HG02759 (cell line): ENCODE measurements at regions not wholly inside any gene's neighbourhood (a gene's known extent, or its start where the extent isn't known, plus 50 kb on each side); places are given as distances from the start of the nearest gene placed in this dataset.

ENCODE experiments used
- ATAC-seq: cut with Tn5 transposase; IDR thresholded peaks from one replicate; pipeline ENCODE4 v1.9.1; 2021; ENCODE audit warnings: mild to moderate bottlenecking, moderate library complexity; ENCODE audit not compliant: unreplicated experiment

DNA sequence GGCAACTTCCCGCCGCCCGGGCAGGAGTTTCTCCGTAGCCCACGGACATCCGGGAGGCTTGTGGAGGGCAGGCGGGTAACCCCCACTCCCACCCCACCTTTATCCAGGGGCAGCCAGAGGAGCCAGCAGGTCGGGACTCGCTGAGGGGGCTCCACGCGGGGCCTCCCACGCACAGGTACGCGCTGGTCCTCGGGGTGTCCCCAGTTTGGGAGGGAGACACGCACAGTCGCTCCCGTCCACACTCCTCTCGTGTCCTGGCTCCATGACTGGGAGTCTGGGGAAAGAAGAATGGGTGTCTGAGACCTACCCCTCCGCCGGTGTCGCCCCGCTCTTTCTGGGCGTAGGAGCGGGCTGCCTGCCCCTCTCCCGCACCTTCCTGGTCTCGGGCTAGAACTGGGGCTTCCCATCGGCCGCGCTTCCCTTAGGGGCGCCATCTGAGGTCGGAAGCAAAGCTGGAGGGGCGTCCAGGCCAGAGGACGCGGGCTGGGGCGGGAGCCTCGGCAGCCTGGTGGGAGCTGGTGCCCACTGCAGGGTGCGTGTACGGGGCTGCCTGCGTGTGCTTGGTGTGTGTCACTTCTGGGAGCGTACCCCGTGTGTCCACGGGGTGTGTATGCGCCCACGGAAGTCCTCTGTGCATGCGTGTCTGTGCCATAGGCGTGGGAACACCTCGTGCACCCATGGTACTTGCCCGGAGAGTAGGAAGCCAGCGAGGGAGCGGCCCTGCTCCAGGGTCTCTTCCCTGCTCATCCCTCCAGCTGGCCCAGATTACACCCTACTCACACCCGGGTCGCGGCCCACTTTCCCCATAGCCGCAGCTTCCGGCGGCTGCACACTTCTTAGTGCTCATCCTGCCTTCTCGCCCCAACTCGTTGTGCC is 73.0 kb upstream of the LEP start:
- ATAC-seq: no peak

- ATAC-seq: no peak
Observed at GRCh38 chr7:128168667-128169210, 72.3 kb upstream of the LEP start.

- no peak for ATAC-seq
Observed at GRCh38 chr7:128170461-128170860, 70.6 kb upstream of the LEP start.

- no peak for ATAC-seq
Observed at GRCh38 chr7:128171342-128171918, 69.6 kb upstream of the LEP start.

DNA sequence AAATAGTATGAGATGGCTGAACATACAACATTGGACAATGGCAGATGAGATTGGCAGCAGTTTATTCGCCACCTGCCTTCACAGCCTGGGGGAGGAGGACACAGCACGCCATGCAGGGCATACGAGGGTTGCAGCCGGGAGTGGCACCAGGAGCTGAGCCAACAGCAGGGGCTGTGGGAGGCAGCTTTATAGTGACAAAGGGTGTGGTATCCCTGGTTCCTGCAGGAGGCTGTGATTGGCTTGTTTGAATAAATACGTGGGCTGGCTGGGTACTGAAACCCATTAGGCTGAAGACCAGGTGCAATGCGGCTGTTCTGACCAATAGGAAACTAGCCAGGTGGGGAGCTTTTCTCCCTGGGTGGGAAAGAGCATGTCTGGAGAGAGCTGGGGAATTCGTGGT is 68.9 kb upstream of the LEP start:
- ATAC-seq: no peak

GRCh38 chr7:128172963-128173362 is 68.1 kb upstream of the LEP start:
- ATAC-seq: peak; percentile 49

GRCh38 chr7:128174386-128174785 is 66.7 kb upstream of the LEP start:
- ATAC-seq: no peak

GRCh38 chr7:128176696-128177095 is 64.4 kb upstream of the LEP start:
- no peak for ATAC-seq

DNA sequence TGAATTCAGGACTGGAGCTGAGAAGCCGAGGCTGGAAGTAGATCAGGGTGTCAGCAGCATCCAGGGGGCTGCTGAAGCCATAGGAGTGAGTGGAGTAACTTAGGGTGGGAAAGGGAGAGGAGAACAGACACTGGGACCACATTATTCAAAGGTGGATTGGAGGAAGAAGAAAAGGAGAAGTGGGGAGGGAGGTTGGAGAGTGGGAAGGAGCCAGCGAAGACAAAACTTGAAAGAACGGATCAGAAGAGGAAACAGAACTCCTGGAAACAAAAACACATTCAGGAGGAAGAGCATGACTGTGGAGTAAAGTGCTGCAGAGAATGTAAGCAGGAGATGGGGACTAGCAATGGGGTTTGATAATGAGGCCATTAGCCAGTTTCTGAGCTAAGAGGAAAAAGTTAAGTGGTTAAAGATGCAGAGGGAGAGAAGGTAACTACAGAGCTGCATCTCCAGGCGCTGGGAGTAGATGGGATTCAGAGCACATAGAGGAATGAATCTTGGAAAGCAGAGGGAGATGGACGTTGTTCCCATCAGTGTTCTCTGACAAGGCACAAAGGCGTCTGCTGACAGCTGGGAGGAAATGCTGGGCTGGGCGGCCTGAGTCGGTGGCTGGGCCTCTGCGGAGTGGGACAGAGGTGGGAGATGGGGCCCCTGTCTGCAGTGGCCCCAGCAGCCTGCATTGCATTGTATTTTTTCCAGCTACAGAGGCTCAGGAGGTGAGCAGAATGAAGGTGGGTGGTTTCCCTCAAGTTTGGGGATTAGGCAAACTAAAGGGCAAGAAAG is 63.1 kb upstream of the LEP start:
- no peak for ATAC-seq

- no peak for ATAC-seq
Observed at GRCh38 chr7:128178611-128179010, 62.5 kb upstream of the LEP start.

DNA sequence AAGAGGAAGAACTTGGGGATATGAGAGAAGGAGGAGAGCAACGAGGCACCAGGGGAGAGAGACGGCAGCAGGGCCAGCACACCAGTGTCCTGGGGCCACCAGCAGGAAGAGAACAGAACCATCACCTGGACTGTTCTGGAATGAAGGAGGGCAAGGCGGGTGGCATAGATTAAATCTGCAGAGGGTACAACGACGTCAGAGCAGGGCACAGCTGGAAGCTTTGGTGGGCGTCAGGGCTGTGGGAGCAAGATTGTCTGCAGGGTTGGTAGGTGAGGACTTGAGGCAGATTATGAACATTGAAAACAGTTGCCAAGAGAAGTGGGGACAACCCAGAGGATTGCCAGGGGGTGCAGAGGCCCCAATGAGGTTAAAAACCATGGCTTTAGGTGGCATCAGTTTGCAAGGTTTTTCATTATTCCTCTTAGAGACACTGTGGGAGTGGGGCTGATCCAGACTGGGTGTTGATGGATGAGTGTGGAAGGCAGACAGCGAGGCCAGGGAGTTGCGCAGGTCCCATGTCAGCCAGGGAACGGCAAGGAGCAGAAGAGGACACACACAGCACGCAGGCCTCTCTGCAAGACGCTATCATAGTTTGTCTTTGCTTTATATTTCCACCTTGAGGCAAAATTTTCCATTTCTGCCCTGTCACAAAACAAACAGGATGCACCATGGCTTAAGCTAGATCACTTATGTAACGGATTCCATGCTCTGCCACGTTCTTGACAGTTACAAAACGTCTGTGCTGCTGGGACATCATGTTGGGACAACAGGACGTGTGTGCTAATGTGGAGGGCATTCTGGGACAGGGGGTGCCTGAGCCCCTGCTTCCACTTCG is 52.5 kb upstream of the LEP start:
- no peak for ATAC-seq

DNA sequence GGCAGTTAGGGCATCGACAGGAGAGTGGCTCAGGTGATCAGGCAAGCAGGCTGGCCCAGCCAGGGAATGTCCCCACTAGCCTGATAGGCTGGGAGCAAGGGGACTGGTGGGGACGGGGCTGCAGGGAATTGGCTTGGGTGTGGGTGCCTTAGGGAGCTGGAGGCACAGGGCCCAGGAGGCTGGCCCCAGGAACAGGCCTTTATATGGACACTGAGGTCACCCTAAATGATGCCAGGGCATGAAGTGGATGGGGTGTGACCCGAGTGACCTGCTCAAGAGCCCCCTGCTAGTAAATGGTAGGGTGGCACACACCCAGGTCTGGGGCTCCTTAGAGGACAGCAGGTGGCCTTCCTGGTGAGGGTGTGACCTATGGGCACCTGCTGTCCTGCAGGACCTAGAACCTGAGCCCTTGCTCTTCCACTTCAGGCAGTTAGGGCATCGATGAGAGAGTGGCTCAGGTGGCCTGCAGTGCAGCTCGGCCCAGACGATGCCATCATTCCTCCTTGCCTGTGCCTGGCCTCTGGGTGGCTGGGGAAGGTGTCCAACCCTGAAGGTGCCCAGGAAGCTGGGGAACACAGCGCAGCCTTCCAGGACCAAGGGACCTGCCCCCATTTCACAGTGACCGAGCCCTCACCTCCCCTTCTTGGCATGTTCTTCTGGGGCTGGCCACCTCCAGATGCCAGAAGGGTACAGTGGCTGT is 51.7 kb upstream of the LEP start:
- ATAC-seq: no peak

GRCh38 chr7:128190051-128190647 is 50.9 kb upstream of the LEP start:
- ATAC-seq: no peak

GRCh38 chr7:128191136-128191844 is 49.8 kb upstream of the LEP start:
- no peak for ATAC-seq
